ENCODE measurements at regions not wholly inside any gene's neighbourhood (a gene's known extent, or its start where the extent isn't known, plus 50 kb on each side); places are given as distances from the start of the nearest gene placed in this dataset.
"Not testable (repeated sequence)": the region's sequence is repeated elsewhere in the genome, so short reads cannot be mapped to it uniquely, and the experiment has no call there.

DNA sequence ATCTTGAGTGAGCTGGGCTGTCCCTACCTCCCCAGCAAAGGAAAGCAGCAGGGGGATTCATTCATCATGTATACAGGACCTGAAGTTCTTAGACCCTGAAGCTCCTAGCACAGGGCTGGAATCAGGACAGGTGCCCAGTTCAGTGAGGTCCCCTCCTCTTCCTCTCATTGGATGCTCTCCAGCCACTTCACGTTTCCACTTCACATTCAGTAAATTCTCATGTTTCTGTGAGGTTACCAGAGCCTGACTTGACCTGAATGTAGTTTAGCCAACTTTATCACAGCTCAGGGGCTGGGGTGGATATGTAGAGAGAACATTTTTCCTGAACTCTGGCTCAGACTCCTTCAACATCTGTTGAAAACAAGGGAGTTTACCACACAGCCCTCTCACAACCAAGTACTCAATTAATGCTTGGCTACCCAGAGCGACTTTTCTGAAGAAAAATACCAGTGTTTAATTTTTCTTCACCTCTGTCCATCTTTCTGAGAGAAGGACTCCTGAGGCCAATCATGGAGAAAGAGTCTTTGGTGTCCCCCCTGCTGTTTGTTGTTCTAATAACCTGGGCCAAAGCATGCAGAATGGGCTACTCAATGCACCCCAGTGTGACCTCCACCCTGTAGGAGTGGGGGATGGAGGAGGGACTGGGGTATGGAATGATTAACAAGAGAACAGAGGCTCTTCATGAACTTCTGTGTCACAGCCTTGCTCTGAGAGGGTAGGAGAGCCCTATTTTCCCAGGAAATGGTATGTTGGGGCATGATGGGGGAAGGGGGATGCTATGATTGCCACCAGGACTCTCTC lies 108.3 kb upstream of the FGGY start:
- DNase-seq, result no peak

DNA sequence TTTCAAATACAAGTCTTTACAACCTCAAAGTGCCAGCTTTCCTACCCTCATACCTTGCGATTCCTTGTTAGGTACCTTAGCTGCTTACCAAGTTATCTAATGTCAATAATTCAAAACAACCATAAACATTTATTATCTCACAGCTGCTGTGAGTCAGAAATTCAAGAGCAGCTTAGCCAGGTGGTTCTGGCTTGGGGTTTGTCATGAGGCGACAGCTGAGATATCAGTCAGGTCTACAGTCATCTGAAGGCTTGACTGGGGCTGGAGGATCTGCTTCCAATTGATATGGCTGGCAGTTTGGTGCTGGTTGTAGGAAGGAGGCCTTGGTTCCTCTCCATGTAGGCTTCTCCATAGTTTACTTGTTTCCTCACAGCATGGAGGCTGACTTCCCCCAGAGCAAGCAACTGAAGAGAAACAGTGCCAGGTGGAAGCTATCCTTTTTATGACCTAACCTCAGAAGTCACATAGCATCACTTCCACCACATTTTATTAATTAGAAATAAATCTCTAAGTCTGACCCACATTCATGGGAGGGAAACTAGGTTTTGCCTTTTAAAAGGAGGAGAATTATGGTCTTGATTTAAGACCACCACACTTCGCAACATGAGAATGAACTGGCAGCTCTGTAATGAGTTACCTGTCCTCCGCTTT lies 103.3 kb upstream of the FGGY start:
- DNase-seq, result no peak

DNA sequence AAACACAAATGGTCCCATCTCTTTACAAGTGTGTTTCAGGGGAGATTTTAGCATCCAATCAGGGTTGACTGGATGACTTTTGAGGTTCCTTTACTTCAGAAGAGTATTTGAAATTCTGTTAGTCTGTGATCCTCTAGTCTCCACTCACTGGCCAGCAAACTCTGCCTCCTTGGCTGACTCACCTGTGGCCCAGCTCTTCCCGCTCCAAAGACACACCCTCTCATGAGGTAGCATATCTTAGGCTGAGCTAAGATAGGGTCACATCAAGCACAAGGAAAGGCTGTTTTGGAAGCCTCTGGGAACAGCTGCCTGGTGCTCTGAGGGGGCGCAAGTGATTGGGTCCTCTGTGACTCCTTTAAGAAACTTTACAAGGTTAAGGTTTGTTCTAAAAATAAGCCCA lies 102.3 kb upstream of the FGGY start:
- no peak for DNase-seq

GRCh38 chr1:59195151-59195550 lies 101.7 kb upstream of the FGGY start:
- DNase-seq, result no peak

GRCh38 chr1:59198564-59198963 lies 98.3 kb upstream of the FGGY start:
- no peak for DNase-seq

DNA sequence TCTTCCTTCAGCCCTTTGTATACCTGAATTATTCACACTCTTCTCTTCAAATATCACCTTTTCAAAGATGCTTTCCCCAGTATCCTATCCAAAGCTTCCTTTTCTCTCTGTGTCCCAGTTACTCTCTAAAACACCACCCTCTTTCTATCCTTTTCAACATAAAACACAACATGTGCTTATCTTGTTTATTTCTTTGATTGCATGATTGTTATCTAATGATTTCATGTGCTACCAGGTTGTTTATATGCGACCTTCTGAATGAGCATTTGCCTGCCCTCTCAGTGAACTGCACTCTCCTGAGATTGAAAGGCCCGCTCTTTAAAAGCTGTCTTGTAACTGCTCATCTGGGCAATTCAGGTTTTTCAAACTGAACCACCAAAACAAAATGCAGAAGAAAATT lies 97.7 kb upstream of the FGGY start:
- DNase-seq, result no peak

DNA sequence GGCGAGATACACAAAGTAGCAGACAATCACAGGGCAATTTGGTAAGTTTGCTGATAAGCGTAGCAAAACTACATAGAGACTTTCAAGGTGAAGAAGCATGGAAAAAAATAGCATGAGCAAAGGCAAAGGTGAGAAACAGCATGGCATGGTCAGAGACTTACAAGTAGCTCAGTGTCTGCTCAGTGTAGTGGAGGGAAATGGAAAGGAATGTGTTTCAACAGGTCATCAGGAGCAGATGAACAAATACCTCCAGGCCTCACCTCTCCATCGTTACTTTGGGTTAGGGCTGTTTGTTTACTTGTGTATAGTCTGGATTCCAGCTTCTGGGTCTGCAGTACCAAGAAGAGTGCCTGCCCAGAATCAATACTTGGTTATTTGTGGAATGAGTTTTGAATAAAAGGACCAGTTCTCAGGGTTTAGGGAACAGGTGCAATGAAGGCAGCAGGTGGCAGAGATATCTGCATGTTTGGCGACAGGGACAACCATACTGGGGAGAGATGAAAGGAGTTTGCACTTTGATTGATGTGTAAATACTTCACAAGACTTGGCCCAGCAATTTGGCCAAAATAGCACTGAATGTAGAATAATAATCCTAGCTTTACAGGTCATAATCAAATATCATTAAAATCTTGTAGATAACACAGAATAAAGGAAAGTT lies 97.0 kb upstream of the FGGY start:
- DNase-seq, result no peak

- no peak for DNase-seq
Measured at GRCh38 chr1:59201341-59201740, 95.6 kb upstream of the FGGY start.

GRCh38 chr1:59202455-59202854 lies 94.4 kb upstream of the FGGY start:
- DNase-seq, result no peak

DNA sequence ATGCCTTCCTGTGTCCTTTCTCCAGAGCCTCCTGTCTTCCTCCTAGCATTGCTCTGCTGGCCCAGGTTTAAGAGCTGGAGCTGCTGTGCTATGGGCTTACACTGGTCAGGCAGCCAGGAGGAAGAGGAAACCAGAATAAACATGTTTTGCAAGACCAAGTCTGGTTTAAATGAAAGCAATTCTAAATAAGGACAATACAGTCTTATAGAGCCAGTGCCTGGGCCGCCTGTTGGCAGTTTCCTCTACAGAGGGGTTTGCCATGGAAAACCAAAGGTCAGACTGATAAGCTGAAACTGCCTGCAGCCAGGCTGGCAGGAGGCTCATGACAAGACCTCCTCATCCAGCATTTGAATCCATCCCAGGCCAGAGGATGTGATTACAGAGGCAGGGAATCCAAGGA lies 92.9 kb upstream of the FGGY start:
- DNase-seq, result no peak

- DNase-seq, result not testable (repeated sequence)
Measured at GRCh38 chr1:59206616-59207015, 90.3 kb upstream of the FGGY start.

- not testable (repeated sequence) for DNase-seq
Measured at GRCh38 chr1:59210430-59210829, 86.5 kb upstream of the FGGY start.

DNA sequence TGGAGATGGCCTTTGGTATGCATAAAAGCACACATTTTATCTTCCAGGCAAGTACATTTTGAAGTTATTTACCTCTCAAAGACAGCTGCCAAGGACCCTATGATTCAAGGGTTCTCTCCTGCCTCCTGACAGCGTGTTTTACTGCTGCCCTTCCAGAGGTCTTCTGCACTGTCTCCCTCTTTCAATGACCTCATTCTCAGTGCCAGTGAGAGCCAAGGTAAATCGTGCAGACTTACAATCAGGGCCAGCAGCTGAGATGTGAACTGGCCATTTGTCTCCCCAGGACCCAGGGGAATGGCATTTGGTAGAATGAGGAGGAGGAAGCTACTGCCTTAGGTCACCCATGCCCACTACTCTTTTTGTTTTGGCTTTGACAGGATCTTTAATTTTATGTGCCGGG lies 84.2 kb upstream of the FGGY start:
- no peak for DNase-seq

- DNase-seq, result no peak
Measured at GRCh38 chr1:59214248-59215208, 82.4 kb upstream of the FGGY start.

- DNase-seq, result no peak
Measured at GRCh38 chr1:59215766-59216291, 81.1 kb upstream of the FGGY start.

- DNase-seq, result not testable (repeated sequence)
Measured at GRCh38 chr1:59217439-59217838, 79.5 kb upstream of the FGGY start.

DNA sequence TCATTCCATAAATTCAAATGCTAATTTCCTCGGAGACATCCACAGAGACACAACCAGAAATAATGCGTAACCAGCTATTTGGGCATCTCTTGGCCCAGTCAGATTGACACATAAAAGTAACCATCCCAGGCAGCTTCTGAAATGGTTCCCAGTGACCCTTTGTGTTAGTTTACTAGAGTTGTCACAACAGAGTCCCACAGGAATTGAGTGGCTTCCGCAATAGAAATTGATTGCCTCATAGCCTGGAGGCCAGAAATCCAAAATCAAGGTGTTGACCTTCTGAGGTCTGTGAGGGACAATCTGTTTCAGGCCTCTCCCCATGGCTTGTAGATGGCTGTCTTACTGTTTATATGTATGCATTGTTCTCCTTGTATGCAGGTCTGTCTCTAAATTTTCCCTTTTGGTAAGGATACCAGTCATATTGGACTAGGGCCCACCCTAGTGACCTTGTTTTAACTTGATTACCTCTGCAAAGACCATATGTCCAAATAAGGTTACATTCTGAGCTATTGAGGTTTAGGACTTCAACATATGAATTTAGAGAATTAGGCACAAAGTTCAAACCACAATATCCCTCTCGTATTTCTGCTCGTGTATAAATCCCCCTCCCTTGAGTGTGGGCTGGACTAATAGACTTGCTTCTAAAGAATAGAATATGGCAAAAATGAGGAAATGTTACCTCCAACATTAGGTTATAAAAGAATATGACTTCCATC lies 78.2 kb upstream of the FGGY start:
- no peak for DNase-seq

DNA sequence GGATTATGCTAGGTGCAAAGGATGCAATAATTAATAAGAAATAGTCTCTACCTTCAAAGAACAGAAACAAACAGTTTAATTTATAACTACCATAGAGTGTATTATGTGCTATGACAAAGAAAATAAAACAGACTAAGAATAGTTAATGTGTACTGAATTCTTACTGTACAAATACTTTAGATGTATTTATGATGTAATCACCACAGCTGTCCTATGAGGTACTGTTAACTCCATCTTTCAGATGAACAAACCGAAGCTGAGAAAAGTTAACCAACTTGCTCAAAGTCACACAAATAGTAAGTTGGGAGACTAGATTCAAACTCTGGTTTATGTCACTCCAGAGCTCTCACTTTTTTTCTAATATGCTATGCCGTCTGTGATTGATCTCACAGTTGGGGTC lies 77.0 kb upstream of the FGGY start:
- DNase-seq, result no peak

DNA sequence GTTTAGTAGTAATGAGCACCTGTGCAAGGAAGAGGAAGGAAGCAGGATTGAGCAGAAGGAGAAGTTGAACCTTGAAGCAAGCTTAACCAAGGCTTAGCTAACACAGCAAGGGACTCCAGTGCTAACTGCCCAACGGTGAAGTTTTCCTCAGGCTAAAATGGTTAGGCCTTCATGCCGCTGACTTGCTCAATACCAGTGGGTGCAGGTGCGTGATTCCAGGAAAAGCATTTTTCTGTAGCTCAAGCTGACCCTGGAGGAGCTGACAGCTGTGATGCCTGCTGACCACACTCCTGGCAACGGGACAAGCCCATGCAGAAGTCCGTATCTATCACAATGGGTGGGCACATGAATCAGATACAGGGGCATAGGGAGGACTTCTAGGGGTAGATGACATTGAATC lies 76.5 kb upstream of the FGGY start:
- DNase-seq, result no peak

GRCh38 chr1:59223198-59223597 lies 73.7 kb upstream of the FGGY start:
- DNase-seq, result no peak

- no peak for DNase-seq
Measured at GRCh38 chr1:59223989-59224634, 72.8 kb upstream of the FGGY start.
